SK-N-SH (cell line): ENCODE measurements at regions not wholly inside any gene's neighbourhood (a gene's known extent, or its start where the extent isn't known, plus 50 kb on each side); places are given as distances from the start of the nearest gene placed in this dataset.

Source experiments
- CTCF ChIA-PET: fragments of 300-600, 350-600 bp; formaldehyde crosslinking; extraction: SDS; loops from one replicate; lab custom pipeline; 2021; lab: Yijun Ruan, JAX
- POLR2A ChIA-PET: fragments of 350-600 bp; sonication (Branson Sonifier 250); formaldehyde crosslinking; extraction: SDS; loops from one replicate; lab custom pipeline; 2020; ENCODE audit warnings: antibody characterized with exemption, inconsistent platforms; lab: Yijun Ruan, JAX
- DNase-seq: peaks from one replicate; pipeline ENCODE4 v3.0.0; 2012
- H2AFZ ChIP-seq: fragments of 200-600 bp; sonication (generic); 2 replicates; pipeline ENCODE4 v1.8.1; 2016; ENCODE audit warnings: antibody characterized with exemption, mild to moderate bottlenecking, low read depth
- H3F3A ChIP-seq: fragments of 200-600 bp; sonication (generic); replicated peaks from 2 replicates; pipeline ENCODE3; 2016; ENCODE audit warnings: antibody characterized with exemption, mild to moderate bottlenecking; ENCODE audit not compliant: insufficient read depth
- H3K27ac ChIP-seq, 2 experiments: fragments of 200-500 bp in 1 of 2; fragments of 200-600 bp in 1 of 2; sonication (Bioruptor generic) in 1 of 2; sonication (generic), shearing (Covaris generic) in 1 of 2; 2 replicates each; pipeline versions ENCODE4 v1.5.1 to v1.6.1; 2014 to 2016; ENCODE audit warnings: low read depth in 2 of 2, inconsistent platforms in 1 of 2, low read length in 1 of 2, mild to moderate bottlenecking in 1 of 2, mixed read lengths in 1 of 2
- H3K27me3 ChIP-seq: fragments of 200-600 bp; sonication (generic), shearing (Covaris generic); 2 replicates; pipeline ENCODE4 v1.6.1; 2016; ENCODE audit warnings: mixed run types; ENCODE audit not compliant: insufficient read depth
- H3K36me3 ChIP-seq, 2 experiments: fragments of 200-500 bp in 1 of 2; fragments of 200-600 bp in 1 of 2; sonication (Bioruptor generic) in 1 of 2; sonication (generic) in 1 of 2; replicated peaks in 1 of 2; 2 replicates each; pipeline versions ENCODE3 to v1.5.1; 2014 to 2016; ENCODE audit warnings: low read length in 1 of 2, mild to moderate bottlenecking in 1 of 2; ENCODE audit not compliant: insufficient read depth in 2 of 2, control insufficient read depth in 1 of 2
- H3K4me1 ChIP-seq, 2 experiments: fragments of 200-500 bp in 1 of 2; fragments of 200-600 bp in 1 of 2; sonication (Bioruptor generic) in 1 of 2; sonication (generic), shearing (Covaris generic) in 1 of 2; 2 replicates each; pipeline versions ENCODE4 v1.5.1 to v1.6.1; 2014 to 2016; ENCODE audit warnings: low read depth in 1 of 2, low read length in 1 of 2, mixed run types in 1 of 2; ENCODE audit not compliant: insufficient read depth in 2 of 2, control insufficient read depth in 1 of 2
- H3K4me2 ChIP-seq: fragments of 200-600 bp; sonication (generic), shearing (Covaris generic); 2 replicates; pipeline ENCODE4 v1.6.1; 2017; ENCODE audit warnings: mixed run types
- H3K4me3 ChIP-seq, 2 experiments: fragments of 200-500 bp in 1 of 2; fragments of 200-600 bp in 1 of 2; sonication (Bioruptor generic) in 1 of 2; sonication (generic), shearing (Covaris generic) in 1 of 2; 2 replicates each; pipeline versions ENCODE4 v1.5.1 to v1.8.1; 2014 to 2016; ENCODE audit warnings: low read depth in 2 of 2, inconsistent platforms in 1 of 2, low read length in 1 of 2, mild to moderate bottlenecking in 1 of 2, mixed read lengths in 1 of 2, moderate library complexity in 1 of 2
- H3K79me2 ChIP-seq: fragments of 200-600 bp; sonication (generic); 2 replicates; pipeline ENCODE4 v1.8.1; 2017; ENCODE audit warnings: mild to moderate bottlenecking; ENCODE audit not compliant: insufficient read depth
- H3K9ac ChIP-seq: fragments of 200-600 bp; sonication (generic); 2 replicates; pipeline ENCODE4 v1.6.1; 2017; ENCODE audit warnings: mixed run types
- H3K9me2 ChIP-seq: fragments of 200-600 bp; sonication (generic); 2 replicates; pipeline ENCODE4 v1.6.1; 2017; ENCODE audit warnings: mixed run types
- H3K9me3 ChIP-seq: fragments of 200-600 bp; sonication (generic); 2 replicates; pipeline ENCODE4 v1.6.1; 2017; ENCODE audit warnings: mixed run types, mild to moderate bottlenecking, moderate library complexity
- H4K20me1 ChIP-seq: fragments of 200-600 bp; sonication (generic); 2 replicates; pipeline ENCODE4 v1.6.1; 2017; ENCODE audit warnings: mild to moderate bottlenecking, mixed run types; ENCODE audit not compliant: insufficient read depth
- ELF1 ChIP-seq: IDR thresholded peaks from 2 replicates; pipeline ENCODE4 v1.4.0; 2012
- EP300 ChIP-seq, 2 experiments: IDR thresholded peaks; 2 replicates each; pipeline versions ENCODE4 v1.4.0 to v1.6.1; 2012; ENCODE audit warnings: borderline replicate concordance in 1 of 2, low read depth in 1 of 2, low read length in 1 of 2
- EZH2phosphoT487 ChIP-seq: fragments of 200-600 bp; sonication (generic); IDR thresholded peaks from 2 replicates; pipeline ENCODE4 v1.6.1; 2017; ENCODE audit warnings: low read depth, mixed run types, mild to moderate bottlenecking, antibody characterized with exemption, moderate library complexity, borderline replicate concordance
- FOXJ3 ChIP-seq: sonication (generic); formaldehyde crosslinking; IDR thresholded peaks from 2 replicates; pipeline ENCODE4 v1.5.1; 2020; ENCODE audit warnings: mild to moderate bottlenecking, missing genetic modification reagents
- FOXM1 ChIP-seq: IDR thresholded peaks from 2 replicates; pipeline ENCODE4 v1.4.0; 2012; ENCODE audit warnings: low read depth, mild to moderate bottlenecking
- GABPA ChIP-seq: IDR thresholded peaks from 2 replicates; pipeline ENCODE4 v1.4.0; 2012; ENCODE audit warnings: low read depth, mild to moderate bottlenecking
- JUND ChIP-seq: IDR thresholded peaks from 2 replicates; pipeline ENCODE4 v1.4.0; 2012
- MAX ChIP-seq: IDR thresholded peaks from 2 replicates; pipeline ENCODE4 v1.4.0; 2012; ENCODE audit warnings: low read depth
- MXI1 ChIP-seq: IDR thresholded peaks from 2 replicates; pipeline ENCODE4 v1.6.1; 2012; ENCODE audit warnings: mild to moderate bottlenecking, low read depth, low read length, improper control_type of control experiment
- PBX3 ChIP-seq: IDR thresholded peaks from 2 replicates; pipeline ENCODE4; 2012
- POLR2AphosphoS5 ChIP-seq: IDR thresholded peaks from 2 replicates; pipeline ENCODE4 v1.6.1; 2012; ENCODE audit warnings: low read depth, low read length
- RFX5 ChIP-seq: IDR thresholded peaks from 2 replicates; pipeline ENCODE4 v1.6.1; 2012; ENCODE audit warnings: mild to moderate bottlenecking, improper control_type of control experiment, low read length
- RXRA ChIP-seq: IDR thresholded peaks from 2 replicates; pipeline ENCODE4 v1.4.0; 2012; ENCODE audit warnings: low read depth, mild to moderate bottlenecking, borderline replicate concordance
- SIN3A ChIP-seq: IDR thresholded peaks from 2 replicates; pipeline ENCODE4 v1.6.1; 2012; ENCODE audit warnings: low read depth, mild to moderate bottlenecking, low read length, moderate library complexity, borderline replicate concordance
- SMC3 ChIP-seq: IDR thresholded peaks from 2 replicates; pipeline ENCODE4 v1.6.1; 2012; ENCODE audit warnings: low read depth, low read length, improper control_type of control experiment
- TCF12 ChIP-seq: IDR thresholded peaks from 2 replicates; pipeline ENCODE4 v1.4.0; 2012
- YY1 ChIP-seq: IDR thresholded peaks from 2 replicates; pipeline ENCODE4 v1.4.0; 2012; ENCODE audit warnings: low read depth, mild to moderate bottlenecking
- WGBS: methylation state at CpG from one replicate; pipeline ENCODE4 v1.1.6; 2017; ENCODE audit warnings: low lambda C conversion rate; 5-methylcytosine and 5-hydroxymethylcytosine counted together
- TF ChIP-seq, protein P1 (sequence below): IDR thresholded peaks from 2 replicates; pipeline ENCODE4 v1.4.0; 2012; ENCODE audit warnings: low read depth, borderline replicate concordance
- TF ChIP-seq, protein P2 (sequence below): IDR thresholded peaks from 2 replicates; pipeline ENCODE4 v1.4.0; 2012; ENCODE audit warnings: low read depth, borderline replicate concordance
- TF ChIP-seq, protein P3 (sequence below): fragments of 200-600 bp; sonication (generic); IDR thresholded peaks from 2 replicates; pipeline ENCODE4 v1.6.1; 2017; ENCODE audit warnings: antibody characterized with exemption, mild to moderate bottlenecking, moderate library complexity

- no peaks in the 10 kb centered on the region for H3K27me3 ChIP-seq
- H3K36me3 ChIP-seq, result no peaks in the 10 kb centered on the region
- H3K27ac ChIP-seq, result no peak overlapping the region
- H3K4me2 ChIP-seq, result no peak overlapping the region
- no peak overlapping the region for H3K9ac ChIP-seq
- WGBS, result 1% methylated on average over 6 of the region's 6 CpGs
- H3K4me1 ChIP-seq, result no peaks in the 10 kb centered on the region
- DNase-seq, result no peak
- no peaks in the 10 kb centered on the region for H4K20me1 ChIP-seq
- H2AFZ ChIP-seq, result no peak overlapping the region
- H3K9me3 ChIP-seq, result no peaks in the 10 kb centered on the region
- TF ChIP-seq, protein P1, sequence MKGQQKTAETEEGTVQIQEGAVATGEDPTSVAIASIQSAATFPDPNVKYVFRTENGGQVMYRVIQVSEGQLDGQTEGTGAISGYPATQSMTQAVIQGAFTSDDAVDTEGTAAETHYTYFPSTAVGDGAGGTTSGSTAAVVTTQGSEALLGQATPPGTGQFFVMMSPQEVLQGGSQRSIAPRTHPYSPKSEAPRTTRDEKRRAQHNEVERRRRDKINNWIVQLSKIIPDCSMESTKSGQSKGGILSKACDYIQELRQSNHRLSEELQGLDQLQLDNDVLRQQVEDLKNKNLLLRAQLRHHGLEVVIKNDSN, result no peak
- TF ChIP-seq ELF1 (no peak), RFX5 (no peak), YY1 (no peak)
- TF ChIP-seq, protein P2, sequence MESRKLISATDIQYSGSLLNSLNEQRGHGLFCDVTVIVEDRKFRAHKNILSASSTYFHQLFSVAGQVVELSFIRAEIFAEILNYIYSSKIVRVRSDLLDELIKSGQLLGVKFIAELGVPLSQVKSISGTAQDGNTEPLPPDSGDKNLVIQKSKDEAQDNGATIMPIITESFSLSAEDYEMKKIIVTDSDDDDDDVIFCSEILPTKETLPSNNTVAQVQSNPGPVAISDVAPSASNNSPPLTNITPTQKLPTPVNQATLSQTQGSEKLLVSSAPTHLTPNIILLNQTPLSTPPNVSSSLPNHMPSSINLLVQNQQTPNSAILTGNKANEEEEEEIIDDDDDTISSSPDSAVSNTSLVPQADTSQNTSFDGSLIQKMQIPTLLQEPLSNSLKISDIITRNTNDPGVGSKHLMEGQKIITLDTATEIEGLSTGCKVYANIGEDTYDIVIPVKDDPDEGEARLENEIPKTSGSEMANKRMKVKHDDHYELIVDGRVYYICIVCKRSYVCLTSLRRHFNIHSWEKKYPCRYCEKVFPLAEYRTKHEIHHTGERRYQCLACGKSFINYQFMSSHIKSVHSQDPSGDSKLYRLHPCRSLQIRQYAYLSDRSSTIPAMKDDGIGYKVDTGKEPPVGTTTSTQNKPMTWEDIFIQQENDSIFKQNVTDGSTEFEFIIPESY, result no peak
- ChIA-PET CTCF (no interaction called here), POLR2A (no interaction called here)
- no peaks in the 10 kb centered on the region for H3F3A ChIP-seq
- no peak overlapping the region for H3K4me3 ChIP-seq
- no peaks in the 10 kb centered on the region for H3K9me2 ChIP-seq
- no peaks in the 10 kb centered on the region for H3K79me2 ChIP-seq
Measured at GRCh38 chr7:115635876-115636275, 394.7 kb downstream of the TFEC start.

DNA sequence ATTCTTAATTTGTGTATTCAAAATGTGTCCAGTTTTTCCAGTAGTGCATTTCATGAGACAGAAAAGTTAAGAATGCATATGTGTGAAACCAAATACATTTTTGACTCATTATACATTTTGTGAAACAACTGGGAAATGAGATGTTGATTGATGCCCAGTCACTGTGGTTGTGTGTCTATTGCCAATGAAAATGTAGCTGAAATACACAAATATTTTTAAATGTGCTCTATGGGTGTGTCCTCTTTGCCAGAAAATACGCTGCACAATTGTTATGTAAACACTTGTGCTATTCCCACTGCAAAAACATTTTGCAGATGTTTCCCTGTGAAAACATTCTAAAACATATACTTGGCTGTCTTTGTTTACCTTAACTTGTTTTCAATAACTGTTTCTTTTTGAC, 395.2 kb downstream of the TFEC start:
- no peak for DNase-seq

More for the DNA sequence above, 395.2 kb downstream of the TFEC start:
- Histone ChIP-seq H3K36me3 (no peaks in the 10 kb centered on the region), H3K4me1 (no peaks in the 10 kb centered on the region), H3K27me3 (no peaks in the 10 kb centered on the region), H2AFZ (no peak overlapping the region), H3K27ac (no peak overlapping the region), H3K9ac (no peak overlapping the region), H3K79me2 (no peaks in the 10 kb centered on the region), H4K20me1 (no peaks in the 10 kb centered on the region), H3K4me2 (no peak overlapping the region), H3K9me2 (no peaks in the 10 kb centered on the region), H3K4me3 (no peak overlapping the region), H3K9me3 (no peaks in the 10 kb centered on the region), H3F3A (no peaks in the 10 kb centered on the region)
- TF ChIP-seq, protein P3, sequence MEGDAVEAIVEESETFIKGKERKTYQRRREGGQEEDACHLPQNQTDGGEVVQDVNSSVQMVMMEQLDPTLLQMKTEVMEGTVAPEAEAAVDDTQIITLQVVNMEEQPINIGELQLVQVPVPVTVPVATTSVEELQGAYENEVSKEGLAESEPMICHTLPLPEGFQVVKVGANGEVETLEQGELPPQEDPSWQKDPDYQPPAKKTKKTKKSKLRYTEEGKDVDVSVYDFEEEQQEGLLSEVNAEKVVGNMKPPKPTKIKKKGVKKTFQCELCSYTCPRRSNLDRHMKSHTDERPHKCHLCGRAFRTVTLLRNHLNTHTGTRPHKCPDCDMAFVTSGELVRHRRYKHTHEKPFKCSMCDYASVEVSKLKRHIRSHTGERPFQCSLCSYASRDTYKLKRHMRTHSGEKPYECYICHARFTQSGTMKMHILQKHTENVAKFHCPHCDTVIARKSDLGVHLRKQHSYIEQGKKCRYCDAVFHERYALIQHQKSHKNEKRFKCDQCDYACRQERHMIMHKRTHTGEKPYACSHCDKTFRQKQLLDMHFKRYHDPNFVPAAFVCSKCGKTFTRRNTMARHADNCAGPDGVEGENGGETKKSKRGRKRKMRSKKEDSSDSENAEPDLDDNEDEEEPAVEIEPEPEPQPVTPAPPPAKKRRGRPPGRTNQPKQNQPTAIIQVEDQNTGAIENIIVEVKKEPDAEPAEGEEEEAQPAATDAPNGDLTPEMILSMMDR, result no peak
- no peak for TF ChIP-seq MAX
- TF ChIP-seq, protein P2, result no peak
- no peak for TF ChIP-seq RXRA
- TF ChIP-seq PBX3, result no peak
- TF ChIP-seq RFX5, result no peak
- TF ChIP-seq SMC3, result no peak
- TF ChIP-seq GABPA, result no peak
- TF ChIP-seq POLR2AphosphoS5, result no peak
- TF ChIP-seq EP300 (IDR thresholded peaks at IDR 0.05; ENCODE audit: borderline replicate concordance in 1 of 2, low read depth in 1 of 2, low read length in 1 of 2), result no peak
- no peak for TF ChIP-seq ELF1
- TF ChIP-seq TCF12, result no peak
- TF ChIP-seq FOXM1, result no peak
- TF ChIP-seq MXI1, result no peak
- TF ChIP-seq JUND, result no peak
- TF ChIP-seq FOXJ3 (CRISPR knock-in tag), result no peak
- TF ChIP-seq YY1, result no peak
- no peak for TF ChIP-seq EZH2phosphoT487
- no peak for TF ChIP-seq SIN3A
- TF ChIP-seq, protein P1, result no peak
- ChIA-PET CTCF (no interaction called here), POLR2A (no interaction called here)
- 0% methylated on average over 1 of the region's 1 CpG for WGBS
